WTC11 (cell line): ENCODE measurements at regions not wholly inside any gene's neighbourhood (a gene's known extent, or its start where the extent isn't known, plus 50 kb on each side); places are given as distances from the start of the nearest gene placed in this dataset.

Experiments
- ATAC-seq: fragments of 200-7000 bp; cut with Tn5 transposase; 2 replicates; pipeline ENCODE4 v1.10.0; 2021; ENCODE audit warnings: mild to moderate bottlenecking, moderate library complexity
- CTCF ChIA-PET: fragments of 300-600 bp; sonication (Branson Sonifier 250); formaldehyde crosslinking; loops from one replicate; lab custom pipeline; 2021; ENCODE audit warnings: antibody characterized with exemption; lab: Charles Lee
- POLR2A ChIA-PET: fragments of 350-600 bp; sonication (Branson Sonifier 250); formaldehyde crosslinking; loops from one replicate; lab custom pipeline; 2021; ENCODE audit warnings: antibody characterized with exemption; lab: Charles Lee
- DNase-seq: peaks from one replicate; pipeline ENCODE4 v3.0.0; 2021; ENCODE audit warnings: low spot score
- H3K27ac Mint-ChIP-seq: 2 replicates; pipeline ENCODE4 v1.8.0; 2021; ENCODE audit warnings: mixed read lengths
- H3K27me3 Mint-ChIP-seq: 2 replicates; pipeline ENCODE4 v1.8.0; 2021; ENCODE audit warnings: low read depth, mild to moderate bottlenecking, moderate library complexity, mixed read lengths
- H3K36me3 Mint-ChIP-seq: 2 replicates; pipeline ENCODE4 v1.8.0; 2021; ENCODE audit warnings: mixed read lengths
- H3K4me1 Mint-ChIP-seq: 2 replicates; pipeline ENCODE4 v1.8.0; 2022; ENCODE audit warnings: mixed read lengths
- H3K4me3 Mint-ChIP-seq: 2 replicates; pipeline ENCODE4 v1.8.0; 2021; ENCODE audit warnings: mild to moderate bottlenecking, moderate library complexity, mixed read lengths
- H3K9me3 Mint-ChIP-seq: 2 replicates; pipeline ENCODE4 v1.8.0; 2021; ENCODE audit warnings: mixed read lengths
- ATF1 ChIP-seq: sonication (generic); formaldehyde crosslinking; IDR thresholded peaks from 2 replicates; pipeline ENCODE4 v1.8.1; 2023; ENCODE audit warnings: mild to moderate bottlenecking, moderate library complexity, missing genetic modification reagents
- ATF6 ChIP-seq: sonication (generic); formaldehyde crosslinking; IDR thresholded peaks from 2 replicates; pipeline ENCODE4 v1.8.1; 2023; ENCODE audit warnings: mild to moderate bottlenecking, missing genetic modification reagents
- CREM ChIP-seq: sonication (generic); formaldehyde crosslinking; IDR thresholded peaks from 2 replicates; pipeline ENCODE4 v1.8.1; 2022; ENCODE audit warnings: mild to moderate bottlenecking, missing genetic modification reagents, moderate library complexity
- EMX1 ChIP-seq: fragments of 250-450 bp; sonication (Bioruptor Pico); IDR thresholded peaks from 2 replicates; pipeline ENCODE4 v1.8.0; 2021; ENCODE audit warnings: mild to moderate bottlenecking
- ETV6 ChIP-seq: sonication (generic); formaldehyde crosslinking; IDR thresholded peaks from 2 replicates; pipeline ENCODE4 v1.8.1; 2022; ENCODE audit warnings: mild to moderate bottlenecking, missing genetic modification reagents
- FOXJ3 ChIP-seq: sonication (generic); formaldehyde crosslinking; IDR thresholded peaks from 2 replicates; pipeline ENCODE4 v1.9.0; 2021; ENCODE audit warnings: missing genetic modification reagents, mild to moderate bottlenecking, borderline replicate concordance
- FOXK1 ChIP-seq: sonication (generic); formaldehyde crosslinking; IDR thresholded peaks from 2 replicates; pipeline ENCODE4 v1.8.0; 2022; ENCODE audit warnings: mild to moderate bottlenecking, moderate library complexity, missing genetic modification reagents
- FOXP1 ChIP-seq: sonication (generic); formaldehyde crosslinking; IDR thresholded peaks from 2 replicates; pipeline ENCODE4 v1.8.0; 2022; ENCODE audit warnings: missing genetic modification reagents, mild to moderate bottlenecking, moderate library complexity, borderline replicate concordance
- FOXP4 ChIP-seq: sonication (generic); formaldehyde crosslinking; IDR thresholded peaks from 2 replicates; pipeline ENCODE4 v1.8.0; 2022; ENCODE audit warnings: mild to moderate bottlenecking, missing genetic modification reagents
- GABPB1 ChIP-seq: sonication (generic); formaldehyde crosslinking; IDR thresholded peaks from 2 replicates; pipeline ENCODE4 v1.8.1; 2023; ENCODE audit warnings: mild to moderate bottlenecking, missing genetic modification reagents
- GTF2I ChIP-seq: fragments of 250-450 bp; sonication (Bioruptor Pico); conservative IDR thresholded peaks from 2 replicates; pipeline ENCODE4 v1.4.0; 2021; ENCODE audit warnings: mild to moderate bottlenecking
- MYBL2 ChIP-seq: sonication (generic); formaldehyde crosslinking; IDR thresholded peaks from 2 replicates; pipeline ENCODE4 v1.8.1; 2023; ENCODE audit warnings: mild to moderate bottlenecking, moderate library complexity, missing genetic modification reagents
- NFYB ChIP-seq: sonication (generic); formaldehyde crosslinking; conservative IDR thresholded peaks from 2 replicates; pipeline ENCODE4 v1.8.0; 2022; ENCODE audit warnings: low read depth, missing genetic modification reagents
- NR2C2 ChIP-seq: sonication (generic); formaldehyde crosslinking; IDR thresholded peaks from 2 replicates; pipeline ENCODE4 v1.8.0; 2022; ENCODE audit warnings: mild to moderate bottlenecking, missing genetic modification reagents
- RELA ChIP-seq: sonication (generic); formaldehyde crosslinking; IDR thresholded peaks from 2 replicates; pipeline ENCODE4 v1.8.1; 2022; ENCODE audit warnings: missing genetic modification reagents, mild to moderate bottlenecking, borderline replicate concordance
- SOX15 ChIP-seq: fragments of 250-450 bp; sonication (Bioruptor Pico); IDR thresholded peaks from 2 replicates; pipeline ENCODE4 v1.9.0; 2021; ENCODE audit warnings: mild to moderate bottlenecking
- TCF7 ChIP-seq: sonication (generic); formaldehyde crosslinking; IDR thresholded peaks from 2 replicates; pipeline ENCODE4 v1.8.0; 2022; ENCODE audit warnings: mild to moderate bottlenecking, low read depth, missing genetic modification reagents, moderate library complexity
- ZMAT4 ChIP-seq: fragments of 250-450 bp; sonication (Bioruptor Pico); IDR thresholded peaks from 2 replicates; pipeline ENCODE4 v1.9.0; 2021; ENCODE audit warnings: mild to moderate bottlenecking
- ZNF138 ChIP-seq: sonication (generic); formaldehyde crosslinking; conservative IDR thresholded peaks from 2 replicates; pipeline ENCODE4 v1.8.1; 2022; ENCODE audit warnings: mild to moderate bottlenecking, moderate library complexity, missing genetic modification reagents
- ZNF263 ChIP-seq: sonication (generic); formaldehyde crosslinking; IDR thresholded peaks from 2 replicates; pipeline ENCODE4 v1.8.1; 2022; ENCODE audit warnings: low read depth, mild to moderate bottlenecking, moderate library complexity, missing genetic modification reagents
- ZNF317 ChIP-seq: sonication (generic); formaldehyde crosslinking; IDR thresholded peaks from 2 replicates; pipeline ENCODE4 v1.8.1; 2023; ENCODE audit warnings: low read depth, mild to moderate bottlenecking, moderate library complexity, missing genetic modification reagents, borderline replicate concordance
- ZNF396 ChIP-seq: fragments of 250-450 bp; sonication (Bioruptor Pico); IDR thresholded peaks from 2 replicates; pipeline ENCODE4 v1.8.0; 2021; ENCODE audit warnings: mild to moderate bottlenecking, moderate library complexity, borderline replicate concordance
- ZNF423 ChIP-seq: fragments of 250-450 bp; sonication (Bioruptor Pico); IDR thresholded peaks from 2 replicates; pipeline ENCODE4 v2.1.2; 2022; ENCODE audit warnings: mild to moderate bottlenecking, moderate library complexity
- TF ChIP-seq, protein P1 (sequence below): sonication (generic); formaldehyde crosslinking; IDR thresholded peaks from 2 replicates; pipeline ENCODE4 v1.8.1; 2022; ENCODE audit warnings: low read depth, missing genetic modification reagents, borderline replicate concordance
- TF ChIP-seq, protein P2 (sequence below): fragments of 200-600 bp; IDR thresholded peaks from 2 replicates; pipeline ENCODE4 v1.8.0; 2022; ENCODE audit warnings: antibody characterized with exemption
- TF ChIP-seq, protein P3 (sequence below): fragments of 250-450 bp; sonication (Bioruptor Pico); IDR thresholded peaks from 2 replicates; pipeline ENCODE4 v1.9.0; 2021; ENCODE audit warnings: moderate library complexity, mild to moderate bottlenecking, inconsistent platforms, borderline replicate concordance

DNA sequence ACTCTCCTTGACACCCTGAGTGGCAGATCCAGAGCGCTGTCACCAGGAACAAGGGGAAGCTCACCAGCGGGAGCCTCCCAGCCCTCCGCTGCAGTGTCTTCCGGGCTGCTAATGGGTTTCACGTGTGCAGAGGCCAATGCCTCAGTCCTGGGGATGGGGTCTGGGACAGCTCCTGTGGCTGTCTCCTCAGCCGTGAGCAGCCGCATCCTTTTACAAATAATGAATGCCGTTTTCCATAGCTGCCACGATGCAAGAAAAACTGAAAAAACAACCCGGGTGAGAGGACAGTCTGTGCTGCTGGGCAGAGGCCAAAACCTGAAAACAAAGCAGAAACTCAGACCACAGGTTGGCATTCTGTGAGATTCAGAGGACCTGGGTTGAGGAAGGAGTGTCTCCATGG lies 212.2 kb upstream of the RAB4A start:
- TF ChIP-seq RELA (CRISPR knock-in tag) (no peak), EMX1 (CRISPR knock-in tag) (no peak), FOXJ3 (no peak), GTF2I (no peak), MYBL2 (CRISPR knock-in tag) (no peak), ATF1 (no peak), ZNF263 (CRISPR knock-in tag) (no peak), NFYB (CRISPR knock-in tag) (no peak), ZNF396 (CRISPR knock-in tag) (no peak), FOXK1 (CRISPR knock-in tag) (no peak), FOXP1 (CRISPR knock-in tag) (no peak)
- TF ChIP-seq, protein P1, sequence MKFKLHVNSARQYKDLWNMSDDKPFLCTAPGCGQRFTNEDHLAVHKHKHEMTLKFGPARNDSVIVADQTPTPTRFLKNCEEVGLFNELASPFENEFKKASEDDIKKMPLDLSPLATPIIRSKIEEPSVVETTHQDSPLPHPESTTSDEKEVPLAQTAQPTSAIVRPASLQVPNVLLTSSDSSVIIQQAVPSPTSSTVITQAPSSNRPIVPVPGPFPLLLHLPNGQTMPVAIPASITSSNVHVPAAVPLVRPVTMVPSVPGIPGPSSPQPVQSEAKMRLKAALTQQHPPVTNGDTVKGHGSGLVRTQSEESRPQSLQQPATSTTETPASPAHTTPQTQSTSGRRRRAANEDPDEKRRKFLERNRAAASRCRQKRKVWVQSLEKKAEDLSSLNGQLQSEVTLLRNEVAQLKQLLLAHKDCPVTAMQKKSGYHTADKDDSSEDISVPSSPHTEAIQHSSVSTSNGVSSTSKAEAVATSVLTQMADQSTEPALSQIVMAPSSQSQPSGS (CRISPR knock-in tag), result no peak
- TF ChIP-seq, protein P2, sequence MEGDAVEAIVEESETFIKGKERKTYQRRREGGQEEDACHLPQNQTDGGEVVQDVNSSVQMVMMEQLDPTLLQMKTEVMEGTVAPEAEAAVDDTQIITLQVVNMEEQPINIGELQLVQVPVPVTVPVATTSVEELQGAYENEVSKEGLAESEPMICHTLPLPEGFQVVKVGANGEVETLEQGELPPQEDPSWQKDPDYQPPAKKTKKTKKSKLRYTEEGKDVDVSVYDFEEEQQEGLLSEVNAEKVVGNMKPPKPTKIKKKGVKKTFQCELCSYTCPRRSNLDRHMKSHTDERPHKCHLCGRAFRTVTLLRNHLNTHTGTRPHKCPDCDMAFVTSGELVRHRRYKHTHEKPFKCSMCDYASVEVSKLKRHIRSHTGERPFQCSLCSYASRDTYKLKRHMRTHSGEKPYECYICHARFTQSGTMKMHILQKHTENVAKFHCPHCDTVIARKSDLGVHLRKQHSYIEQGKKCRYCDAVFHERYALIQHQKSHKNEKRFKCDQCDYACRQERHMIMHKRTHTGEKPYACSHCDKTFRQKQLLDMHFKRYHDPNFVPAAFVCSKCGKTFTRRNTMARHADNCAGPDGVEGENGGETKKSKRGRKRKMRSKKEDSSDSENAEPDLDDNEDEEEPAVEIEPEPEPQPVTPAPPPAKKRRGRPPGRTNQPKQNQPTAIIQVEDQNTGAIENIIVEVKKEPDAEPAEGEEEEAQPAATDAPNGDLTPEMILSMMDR, result no peak
- TF ChIP-seq, protein P3, sequence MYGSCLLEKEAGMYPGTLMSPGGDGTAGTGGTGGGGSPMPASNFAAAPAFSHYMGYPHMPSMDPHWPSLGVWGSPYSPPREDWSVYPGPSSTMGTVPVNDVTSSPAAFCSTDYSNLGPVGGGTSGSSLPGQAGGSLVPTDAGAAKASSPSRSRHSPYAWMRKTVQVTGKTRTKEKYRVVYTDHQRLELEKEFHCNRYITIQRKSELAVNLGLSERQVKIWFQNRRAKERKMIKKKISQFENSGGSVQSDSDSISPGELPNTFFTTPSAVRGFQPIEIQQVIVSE (CRISPR knock-in tag), result no peak
- TF ChIP-seq, all 79 proteins: peak for 0
- ChIA-PET POLR2A (no interaction called here), CTCF (interaction anchor here (1.7 kb wide), 1 partner anchor 29 kb away, joined by 3 read pairs; no protein-coding TSS in a partner anchor)
- ATAC-seq (no peak), DNase-seq (no peak)
- Mint-ChIP-seq H3K27ac (no peak overlapping the region), H3K9me3 (no peaks in the 10 kb centered on the region), H3K27me3 (no peaks in the 10 kb centered on the region), H3K36me3 (no peaks in the 10 kb centered on the region), H3K4me3 (no peak overlapping the region), H3K4me1 (peaks cover 25% of the 10 kb centered on the region)

GRCh38 chr1:229059671-229060539 lies 211.0 kb upstream of the RAB4A start:
- Mint-ChIP-seq H3K9me3 (no peaks in the 10 kb centered on the region), H3K27me3 (no peaks in the 10 kb centered on the region), H3K27ac (peak overlapping the region; percentile 35; the same call in 1 of the 2 replicates), H3K4me3 (no peak overlapping the region), H3K4me1 (peaks cover 28% of the 10 kb centered on the region), H3K36me3 (no peaks in the 10 kb centered on the region)
- POLR2A ChIA-PET, result no interaction called here
- CTCF ChIA-PET, result interaction anchor here (1.7 kb wide), 1 partner anchor 30 kb away, joined by 3 read pairs; no protein-coding TSS in a partner anchor
- TF ChIP-seq ZNF138, result no peak
- TF ChIP-seq EMX1 (CRISPR knock-in tag), result no peak
- no peak for TF ChIP-seq MYBL2 (CRISPR knock-in tag)
- no peak for TF ChIP-seq ZNF396 (CRISPR knock-in tag)
- no peak for TF ChIP-seq CREM (CRISPR knock-in tag)
- no peak for TF ChIP-seq ZMAT4 (CRISPR knock-in tag)
- TF ChIP-seq TCF7 (CRISPR knock-in tag), result no peak
- TF ChIP-seq ATF6, result no peak
- no peak for TF ChIP-seq NR2C2 (CRISPR knock-in tag)
- no peak for TF ChIP-seq ZNF423 (CRISPR knock-in tag)
- no peak for TF ChIP-seq ZNF317
- TF ChIP-seq GABPB1, result no peak
- no peak for TF ChIP-seq ETV6 (CRISPR knock-in tag)
- TF ChIP-seq SOX15 (CRISPR knock-in tag), result no peak
- TF ChIP-seq NFYB (CRISPR knock-in tag), result no peak
- no peak for TF ChIP-seq FOXP4 (CRISPR knock-in tag)
- no peak for DNase-seq
- ATAC-seq, result no peak
